HG03442 (cell line): ENCODE measurements at regions not wholly inside any gene's neighbourhood (a gene's known extent, or its start where the extent isn't known, plus 50 kb on each side); places are given as distances from the start of the nearest gene placed in this dataset.
"Not testable (repeated sequence)": the region's sequence is repeated elsewhere in the genome, so short reads cannot be mapped to it uniquely, and the experiment has no call there.

Source experiments
- ATAC-seq: cut with Tn5 transposase; IDR thresholded peaks from one replicate; pipeline ENCODE4 v1.9.1; 2021; ENCODE audit warnings: mild to moderate bottlenecking, moderate library complexity; ENCODE audit not compliant: unreplicated experiment

GRCh38 chr17:70369391-70369790 is 200.1 kb downstream of the KCNJ2 start:
- ATAC-seq, result no peak

GRCh38 chr17:70370816-70371215 is 201.5 kb downstream of the KCNJ2 start:
- ATAC-seq, result no peak

- ATAC-seq, result no peak
Observed at GRCh38 chr17:70373369-70373768, 204.0 kb downstream of the KCNJ2 start.

DNA sequence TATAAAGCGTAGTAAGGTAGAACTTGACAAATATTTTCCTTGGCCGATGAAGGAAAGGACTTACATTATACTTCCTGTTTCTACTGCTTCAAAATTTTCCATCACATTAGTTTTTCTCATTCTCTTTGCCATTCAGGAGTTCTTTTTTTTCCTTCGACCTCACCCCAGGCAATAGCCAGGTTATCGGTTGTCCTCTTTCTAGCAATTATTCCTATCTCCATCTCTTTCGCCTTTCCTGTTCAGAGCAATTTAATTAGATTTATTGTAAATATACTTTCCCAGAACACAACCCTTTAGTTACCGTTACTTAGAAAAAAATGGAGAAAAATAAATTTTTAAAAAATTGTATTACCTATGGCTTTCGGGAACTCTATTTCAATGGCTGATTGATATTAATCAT is 205.2 kb downstream of the KCNJ2 start:
- no peak for ATAC-seq

DNA sequence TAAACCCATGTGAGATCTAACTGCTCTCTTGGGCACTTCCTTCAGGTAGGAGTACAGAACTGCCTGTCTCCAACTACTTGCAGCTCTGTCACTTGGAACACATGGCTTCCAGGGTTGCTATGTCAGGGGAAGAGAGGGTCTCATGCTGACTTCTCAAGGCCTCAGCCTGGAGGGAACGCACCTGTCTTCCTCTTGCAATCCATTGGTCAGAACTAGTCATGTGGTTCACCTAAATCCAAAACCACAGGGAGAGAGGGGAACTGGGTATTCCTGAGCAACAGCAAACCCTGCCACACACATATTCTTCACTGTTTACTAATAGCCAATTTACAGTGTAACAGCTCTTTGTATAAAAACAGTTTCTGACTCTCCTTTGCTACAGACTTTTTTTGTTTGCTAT is 206.1 kb downstream of the KCNJ2 start:
- ATAC-seq, result no peak

DNA sequence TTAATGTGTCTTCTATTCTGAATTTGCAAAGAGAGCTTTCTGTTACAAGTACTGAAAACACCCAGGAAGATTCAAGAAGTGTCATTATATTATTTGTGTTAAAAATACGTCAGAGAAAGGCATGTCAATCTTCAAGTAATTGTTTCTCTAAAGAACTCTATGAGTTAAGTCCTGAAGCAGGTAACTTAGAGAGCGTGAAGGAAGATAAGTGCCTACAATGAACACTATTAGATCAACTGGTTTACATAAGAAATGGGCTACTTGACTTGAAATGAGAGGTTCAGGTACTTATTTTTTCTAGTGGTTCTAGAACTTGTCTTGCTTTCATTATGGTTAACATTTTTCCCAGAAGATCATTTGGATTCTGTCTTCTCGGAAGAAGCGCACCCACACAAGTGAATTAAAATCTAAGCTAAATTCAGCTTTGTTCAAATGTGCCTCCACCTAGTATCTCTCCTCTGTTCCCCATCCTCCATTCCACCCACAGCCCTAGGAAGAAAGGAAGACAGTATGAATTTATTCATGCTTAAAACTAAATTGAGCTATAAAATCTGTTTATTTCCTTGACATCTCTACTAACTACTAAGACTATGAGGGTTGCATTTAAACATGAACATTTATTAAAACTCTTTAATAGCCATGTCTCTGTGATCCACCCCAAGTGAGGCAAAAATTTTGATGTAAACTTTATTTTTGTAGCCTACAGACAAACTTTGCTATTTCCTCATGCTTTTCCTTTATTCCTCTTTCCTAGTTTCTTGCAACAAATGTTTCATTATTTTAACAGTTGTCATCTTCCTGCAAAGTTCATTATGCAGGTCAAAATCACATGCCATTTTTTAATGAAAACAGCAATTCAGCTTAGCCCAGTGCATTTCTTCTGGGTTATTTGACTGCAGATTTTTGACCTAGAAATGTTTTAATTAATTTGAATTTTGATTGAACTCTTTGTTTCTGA is 206.8 kb downstream of the KCNJ2 start:
- ATAC-seq, result no peak

- ATAC-seq, result no peak
Observed at GRCh38 chr17:70377654-70378053, 208.3 kb downstream of the KCNJ2 start.

DNA sequence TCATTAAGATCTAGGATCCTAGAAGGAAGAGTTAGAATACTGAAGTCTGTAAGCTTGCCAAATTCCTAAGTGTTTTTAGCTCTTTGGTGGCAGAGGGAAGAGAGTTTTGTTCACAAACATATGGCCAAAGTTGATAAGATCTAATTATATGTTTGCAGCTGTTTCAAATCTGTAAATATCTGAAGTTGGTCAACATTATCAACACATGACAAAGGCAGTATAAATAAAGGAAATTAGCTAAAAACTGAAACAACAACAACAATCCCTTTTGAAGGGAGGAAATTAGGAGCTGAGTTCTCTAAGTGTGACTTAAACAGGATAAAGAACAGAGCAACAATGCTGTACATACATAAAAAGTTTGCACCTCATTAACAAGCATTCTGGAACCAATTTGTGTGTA is 208.7 kb downstream of the KCNJ2 start:
- ATAC-seq, result no peak

DNA sequence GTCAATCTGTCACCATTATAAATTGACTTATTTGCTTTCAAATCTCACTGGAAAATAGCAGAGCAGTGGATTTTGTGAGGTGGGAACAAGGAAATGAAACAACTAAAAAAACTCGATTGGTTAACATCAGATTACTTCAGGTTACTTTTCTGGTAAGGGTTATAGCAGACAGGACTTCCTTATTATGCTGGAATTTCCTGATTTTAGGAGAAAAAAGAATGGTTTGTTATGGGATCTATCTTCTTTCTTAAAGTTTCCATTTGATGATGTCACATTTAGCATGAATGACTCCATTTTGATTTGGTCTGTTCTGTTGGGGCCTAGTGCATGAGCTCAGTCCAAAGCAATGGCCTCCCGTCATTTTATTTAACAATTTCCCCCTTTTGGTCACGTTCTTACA is 210.6 kb downstream of the KCNJ2 start:
- no peak for ATAC-seq

GRCh38 chr17:70381916-70382315 is 212.6 kb downstream of the KCNJ2 start:
- ATAC-seq, result not testable (repeated sequence)

DNA sequence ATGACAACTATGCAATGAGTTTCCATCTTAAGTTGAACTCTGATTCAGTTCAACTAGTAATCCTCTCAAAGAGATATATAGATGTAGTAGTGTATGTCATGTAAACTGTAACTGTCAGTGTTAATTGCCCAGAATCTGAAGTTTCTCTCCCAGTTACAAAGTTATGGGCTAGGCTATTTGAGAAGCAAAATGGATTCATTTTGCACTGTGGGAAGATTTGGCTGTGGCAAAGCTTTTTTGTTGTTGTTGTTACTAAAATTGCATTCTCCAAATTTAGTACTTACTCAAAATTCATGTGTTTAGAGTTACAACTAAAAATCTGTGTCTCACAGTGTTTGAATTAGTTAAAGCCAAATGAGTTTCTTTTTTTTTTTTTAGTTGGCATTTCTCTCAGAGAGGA is 219.0 kb downstream of the KCNJ2 start:
- no peak for ATAC-seq

GRCh38 chr17:70389232-70389757 is 220.0 kb downstream of the KCNJ2 start:
- ATAC-seq, result not testable (repeated sequence)

DNA sequence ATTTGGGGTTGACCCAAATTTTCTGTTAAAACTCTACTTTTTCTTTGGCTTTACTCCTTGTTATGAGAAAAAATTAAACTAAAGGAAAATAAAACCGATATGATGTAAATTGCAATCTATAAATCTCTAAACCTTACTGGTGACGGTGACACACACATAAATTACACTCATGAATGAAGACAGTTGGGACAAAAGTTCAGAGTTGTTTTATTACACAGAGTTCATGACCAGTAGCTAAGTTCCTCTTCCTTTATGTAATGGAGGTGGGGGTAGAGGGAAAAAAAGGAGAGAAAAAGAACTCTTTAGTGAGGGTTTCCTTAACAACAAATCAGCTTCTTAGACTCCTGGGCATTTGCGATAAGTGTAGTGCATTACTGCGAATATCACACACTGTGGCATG is 220.7 kb downstream of the KCNJ2 start:
- ATAC-seq, result no peak

GRCh38 chr17:70394473-70395232 is 225.3 kb downstream of the KCNJ2 start:
- ATAC-seq, result no peak

- peak; percentile 87 for ATAC-seq
Observed at GRCh38 chr17:70405492-70406220, 236.3 kb downstream of the KCNJ2 start.

GRCh38 chr17:70407506-70407905 is 238.2 kb downstream of the KCNJ2 start:
- ATAC-seq, result no peak

DNA sequence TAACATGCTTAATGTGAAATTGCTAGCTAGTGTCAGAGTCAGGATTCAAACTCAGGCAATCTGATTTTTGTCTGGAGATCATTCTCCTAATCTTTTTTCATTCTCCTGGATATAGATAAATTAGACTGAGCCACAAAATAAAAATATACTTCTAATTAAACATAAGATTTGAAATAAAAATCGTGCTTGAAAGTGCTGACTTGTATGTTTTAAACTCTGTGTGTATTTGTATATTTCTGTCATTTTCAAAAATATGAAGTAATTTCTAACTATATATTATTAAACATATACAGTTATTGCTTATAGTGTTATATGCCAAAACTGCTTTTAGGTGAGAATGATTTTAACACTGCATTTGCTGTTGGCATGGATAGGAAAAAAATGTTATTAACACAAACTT is 239.4 kb downstream of the KCNJ2 start:
- ATAC-seq, result no peak

GRCh38 chr17:70414300-70414699 is 245.0 kb downstream of the KCNJ2 start:
- no peak for ATAC-seq

DNA sequence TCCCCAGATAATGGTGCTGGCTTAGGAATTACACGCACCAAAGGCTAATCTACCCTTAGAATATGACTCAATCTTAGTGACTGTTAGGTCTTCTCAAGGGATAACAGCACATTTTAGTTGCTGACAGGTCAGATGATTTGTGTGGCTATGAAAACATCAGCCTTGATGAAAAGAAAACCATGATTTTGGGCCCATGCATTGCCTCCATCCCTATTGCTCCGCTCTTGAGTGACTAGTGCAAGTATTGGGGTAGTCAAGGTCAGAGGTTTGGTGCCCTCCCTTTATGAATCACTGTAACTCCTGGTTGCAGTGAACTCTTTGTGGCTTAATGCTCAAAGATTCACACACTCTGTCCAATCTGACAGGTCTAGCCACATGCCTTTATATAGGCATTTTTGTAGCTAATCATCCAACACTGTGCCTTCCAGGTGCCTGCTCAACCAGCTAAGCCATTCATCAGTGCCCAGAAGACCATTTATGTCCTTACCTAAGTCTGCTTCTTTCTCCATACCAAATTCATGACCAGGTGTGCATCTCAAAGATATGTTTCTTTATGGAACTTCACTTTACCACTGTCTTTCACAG is 251.6 kb downstream of the KCNJ2 start:
- no peak for ATAC-seq

DNA sequence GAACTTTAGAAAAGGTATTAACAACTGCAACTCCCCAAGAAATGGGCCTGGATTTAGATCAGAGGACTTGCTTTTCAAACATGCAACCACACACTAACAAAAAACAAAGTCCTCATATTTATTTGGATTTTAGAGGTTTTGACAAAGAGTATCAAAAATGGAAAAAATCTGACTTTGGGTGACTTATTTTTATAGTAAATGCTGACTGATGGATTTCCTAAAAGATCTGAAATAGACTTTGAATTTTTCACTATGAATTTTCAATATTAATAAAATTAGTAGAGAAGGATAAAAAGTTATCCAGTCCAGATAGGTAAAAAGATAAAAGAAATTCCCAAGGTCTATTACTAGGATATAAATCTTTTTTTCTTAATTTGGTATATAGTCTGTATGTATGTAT is 253.5 kb downstream of the KCNJ2 start:
- ATAC-seq, result no peak

GRCh38 chr17:70423562-70423961 is 254.2 kb downstream of the KCNJ2 start:
- no peak for ATAC-seq
